Fibroblast of villous mesenchyme (primary cell): ENCODE measurements at regions not wholly inside any gene's neighbourhood (a gene's known extent, or its start where the extent isn't known, plus 50 kb on each side); places are given as distances from the start of the nearest gene placed in this dataset.

Source experiments
- DNase-seq: peaks from one replicate; pipeline ENCODE4 v3.0.0-alpha.2; 2010; ENCODE audit warnings: low read depth
- H3K4me3 ChIP-seq: 2 replicates; pipeline ENCODE4 v1.5.1; 2011; ENCODE audit warnings: low read depth, mild to moderate bottlenecking, low read length
- CTCF ChIP-seq: IDR thresholded peaks from 2 replicates; pipeline ENCODE4 v1.5.1; 2012; ENCODE audit warnings: low read depth, mild to moderate bottlenecking, low read length; ENCODE audit not compliant: insufficient read depth

DNA sequence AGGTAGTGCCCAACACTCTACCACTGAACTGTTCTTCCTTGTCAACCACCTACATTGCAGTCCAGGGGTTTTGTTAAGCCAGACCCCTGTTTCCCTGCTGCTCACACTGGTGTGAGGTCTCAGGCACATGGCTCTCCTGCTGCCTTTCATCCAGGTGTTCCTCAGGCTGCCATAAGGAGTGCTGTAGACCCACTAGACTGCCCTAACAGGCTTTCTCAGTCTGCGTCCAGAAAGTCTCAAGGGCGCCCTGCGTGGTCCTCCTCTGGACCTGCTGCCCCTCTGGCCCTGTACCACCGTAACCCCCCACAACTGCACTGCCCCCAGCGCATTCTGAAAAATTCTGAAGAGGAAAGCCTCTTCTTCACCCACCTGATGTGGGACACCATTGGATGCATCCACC lies 225.7 kb upstream of the ANKRD30A start:
- DNase-seq: no peak
- H3K4me3 ChIP-seq: no peak overlapping the region
- TF ChIP-seq CTCF: no peak

GRCh38 chr10:36888925-36889573 lies 236.3 kb upstream of the ANKRD30A start:
- peak; percentile 13 for DNase-seq
- H3K4me3 ChIP-seq: no peak overlapping the region
- TF ChIP-seq CTCF: peak; percentile 33

DNA sequence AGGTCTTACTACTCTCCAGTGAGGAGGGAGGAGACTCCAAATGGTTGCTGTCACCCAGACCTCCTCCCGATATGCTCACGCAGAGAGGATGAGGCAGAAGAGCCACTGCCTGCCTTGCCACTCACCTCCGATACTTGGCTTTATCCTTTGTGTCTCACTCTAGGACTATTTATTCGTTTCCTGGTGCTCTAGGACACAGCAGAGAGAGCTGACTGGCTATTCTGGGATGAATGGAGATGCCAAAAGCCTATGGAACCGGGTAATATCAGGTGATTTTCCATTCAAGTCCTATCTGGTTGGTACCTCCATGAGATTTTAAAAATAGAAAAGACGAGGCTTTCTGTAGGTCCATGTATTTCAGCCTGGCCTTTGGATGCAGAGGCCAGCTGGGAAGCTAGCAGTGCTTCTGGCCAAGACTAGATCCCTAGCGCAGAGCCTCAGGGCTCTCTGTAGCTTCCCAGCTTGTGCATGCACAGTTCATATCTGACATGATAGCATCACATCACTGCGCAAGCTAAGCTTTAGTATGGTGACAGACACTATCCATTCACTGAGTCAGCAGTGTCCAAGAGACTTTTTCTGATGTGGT lies 239.0 kb upstream of the ANKRD30A start:
- no peak for TF ChIP-seq CTCF
- DNase-seq: no peak
- H3K4me3 ChIP-seq: no peak overlapping the region

DNA sequence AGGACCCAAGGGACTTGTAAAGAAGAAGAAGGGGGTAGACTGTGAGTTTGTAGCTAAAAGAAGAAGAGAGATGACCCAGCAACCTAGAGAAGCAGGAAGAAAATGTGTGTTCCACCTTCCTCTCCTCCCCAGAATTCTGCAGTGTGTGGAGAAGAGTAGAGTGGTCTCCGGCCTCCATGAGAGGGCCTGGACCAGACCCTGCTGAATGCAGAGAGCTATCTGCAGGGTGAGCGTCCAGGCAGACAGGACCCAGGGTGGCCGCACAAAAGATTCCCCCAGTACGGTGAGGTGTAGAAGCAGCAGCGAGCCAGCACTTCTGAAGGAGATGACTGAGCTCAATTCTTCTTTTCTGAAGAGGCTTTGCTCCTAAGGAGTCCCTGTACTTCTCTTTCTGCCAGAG lies 239.7 kb upstream of the ANKRD30A start:
- DNase-seq: no peak
- no peak overlapping the region for H3K4me3 ChIP-seq
- TF ChIP-seq CTCF: no peak

- TF ChIP-seq CTCF: no peak
- no peak overlapping the region for H3K4me3 ChIP-seq
- no peak for DNase-seq
Observed at GRCh38 chr10:36882781-36883180, 242.6 kb upstream of the ANKRD30A start.

DNA sequence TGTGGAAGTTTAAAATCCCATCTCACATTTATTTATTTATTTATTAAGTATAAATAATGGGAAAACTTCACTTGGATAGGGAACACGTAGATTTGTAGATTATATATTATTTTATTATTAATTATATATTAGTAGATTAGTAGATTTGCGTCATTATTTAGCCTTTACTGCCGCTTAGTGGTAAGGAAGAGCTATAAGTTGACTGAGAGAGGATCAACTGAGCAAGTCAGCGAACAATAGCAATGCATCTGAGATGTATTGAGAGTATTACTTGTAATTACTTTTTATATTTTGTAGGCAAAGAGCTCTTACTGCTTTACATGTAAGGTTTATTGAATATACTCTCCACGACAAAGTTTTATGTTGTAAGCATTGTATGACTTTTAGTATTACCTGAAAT lies 244.5 kb upstream of the ANKRD30A start:
- H3K4me3 ChIP-seq: no peak overlapping the region
- TF ChIP-seq CTCF: peak; percentile 61
- peak; percentile 45 for DNase-seq

GRCh38 chr10:36872702-36873393 lies 252.6 kb upstream of the ANKRD30A start:
- no peak for DNase-seq
- TF ChIP-seq CTCF: no peak
- H3K4me3 ChIP-seq: no peak overlapping the region
